Endodermal cell (in vitro differentiated cells): ENCODE measurements at regions not wholly inside any gene's neighbourhood (a gene's known extent, or its start where the extent isn't known, plus 50 kb on each side); places are given as distances from the start of the nearest gene placed in this dataset.

Experiments used
- DNase-seq: peaks from one replicate; pipeline ENCODE4 v3.0.0-alpha.2; 2017
- H3K27ac ChIP-seq: 2 replicates; pipeline ENCODE4 v1.5.1; 2013; ENCODE audit warnings: mild to moderate bottlenecking, low read depth, low read length, moderate library complexity
- H3K27me3 ChIP-seq: 2 replicates; pipeline ENCODE4 v1.6.1; 2013; ENCODE audit warnings: mild to moderate bottlenecking, low read length, moderate library complexity; ENCODE audit not compliant: insufficient read depth, control insufficient read depth, poor library complexity, severe bottlenecking
- H3K36me3 ChIP-seq: 2 replicates; pipeline ENCODE4 v1.7.0; 2013; ENCODE audit warnings: mild to moderate bottlenecking, low read length, moderate library complexity; ENCODE audit not compliant: control insufficient read depth, insufficient read depth
- H3K4me1 ChIP-seq: one replicate; pipeline ENCODE4 v1.7.0; 2013; ENCODE audit warnings: low read length; ENCODE audit not compliant: control insufficient read depth, insufficient read depth
- H3K4me3 ChIP-seq: 2 replicates; pipeline ENCODE4 v1.5.1; 2013; ENCODE audit warnings: mild to moderate bottlenecking, low read length, moderate library complexity
- H3K9ac ChIP-seq: 2 replicates; pipeline ENCODE4 v1.6.1; 2013; ENCODE audit warnings: mild to moderate bottlenecking, low read length, moderate library complexity; ENCODE audit not compliant: poor library complexity, severe bottlenecking; ENCODE audit errors: extremely low read depth
- H3K9me3 ChIP-seq: 2 replicates; pipeline ENCODE4 v1.6.1; 2013; ENCODE audit warnings: mild to moderate bottlenecking, low read length, moderate library complexity; ENCODE audit not compliant: control insufficient read depth
- H3K27ac Mint-ChIP-seq: 2 replicates; pipeline ENCODE4 v1.8.0; 2020; ENCODE audit warnings: mixed read lengths
- H3K27me3 Mint-ChIP-seq: 2 replicates; pipeline ENCODE4 v1.8.0; 2021; ENCODE audit warnings: mild to moderate bottlenecking, mixed read lengths; ENCODE audit not compliant: insufficient read depth
- H3K36me3 Mint-ChIP-seq: 2 replicates; pipeline ENCODE4 v1.8.0; 2020; ENCODE audit warnings: low read depth, mixed read lengths
- H3K4me1 Mint-ChIP-seq: 2 replicates; pipeline ENCODE4 v1.8.0; 2020; ENCODE audit warnings: mixed read lengths
- H3K4me3 Mint-ChIP-seq: 2 replicates; pipeline ENCODE4 v1.8.0; 2020; ENCODE audit warnings: mild to moderate bottlenecking, moderate library complexity, mixed read lengths
- H3K9me3 Mint-ChIP-seq: 2 replicates; pipeline ENCODE4 v1.8.0; 2020; ENCODE audit warnings: mild to moderate bottlenecking, mixed read lengths
- CTCF ChIP-seq: fragments of 200-600 bp; sonication (generic); conservative IDR thresholded peaks from 2 replicates; pipeline ENCODE4 v1.5.0; 2021; ENCODE audit warnings: antibody characterized with exemption, mild to moderate bottlenecking
- WGBS, 2 experiments: methylation state at CpG; one replicate each; pipeline versions ENCODE4 v1.1.5 to v1.1.7; 2013; ENCODE audit warnings: missing lambda C conversion rate in 2 of 2, mixed read lengths in 1 of 2; ENCODE audit not compliant: insufficient coverage in 1 of 2, insufficient read length in 1 of 2; 5-methylcytosine and 5-hydroxymethylcytosine counted together

GRCh38 chr2:81195774-81196382, 891.3 kb upstream of the LRRTM1 start:
- Mint-ChIP-seq H3K9me3 (peaks cover 26% of the 10 kb centered on the region), H3K27me3 (peaks cover 4% of the 10 kb centered on the region), H3K27ac (no peak overlapping the region), H3K36me3 (peaks cover 2% of the 10 kb centered on the region), H3K4me1 (peaks cover 9% of the 10 kb centered on the region), H3K4me3 (no peak overlapping the region)
- DNase-seq = no peak
- no peaks in the 10 kb centered on the region for H3K36me3 ChIP-seq
- H3K27me3 ChIP-seq = no peaks in the 10 kb centered on the region
- H3K9ac ChIP-seq = no peak overlapping the region
- 95 to 98% methylated on average over 11 to 19 of the region's 19 CpGs for WGBS, 2 experiments
- peaks cover 11% of the 10 kb centered on the region for H3K9me3 ChIP-seq
- no peak overlapping the region for H3K27ac ChIP-seq
- no peak for TF ChIP-seq CTCF
- no peak overlapping the region for H3K4me3 ChIP-seq
- H3K4me1 ChIP-seq = no peaks in the 10 kb centered on the region

- Histone ChIP-seq H3K36me3 (no peaks in the 10 kb centered on the region), H3K4me1 (no peaks in the 10 kb centered on the region), H3K4me3 (no peak overlapping the region), H3K27me3 (no peaks in the 10 kb centered on the region), H3K9me3 (peaks cover 11% of the 10 kb centered on the region), H3K27ac (no peak overlapping the region), H3K9ac (no peak overlapping the region)
- DNase-seq = no peak
- H3K27me3 Mint-ChIP-seq = peaks cover 4% of the 10 kb centered on the region
- H3K4me1 Mint-ChIP-seq = peaks cover 9% of the 10 kb centered on the region
- 91 to 93% methylated on average over 16 to 41 of the region's 41 CpGs for WGBS, 2 experiments
- H3K27ac Mint-ChIP-seq = no peak overlapping the region
- no peak overlapping the region for H3K4me3 Mint-ChIP-seq
- TF ChIP-seq CTCF = no peak
- H3K9me3 Mint-ChIP-seq = peaks cover 26% of the 10 kb centered on the region
- peaks cover 2% of the 10 kb centered on the region for H3K36me3 Mint-ChIP-seq
These were observed 890.6 kb upstream of the LRRTM1 start for GRCh38 chr2:81195017-81195773.

- no peaks in the 10 kb centered on the region for H3K4me1 ChIP-seq
- no peaks in the 10 kb centered on the region for H3K27me3 ChIP-seq
- H3K27ac ChIP-seq = no peak overlapping the region
- H3K4me1 Mint-ChIP-seq = peaks cover 9% of the 10 kb centered on the region
- peaks cover 2% of the 10 kb centered on the region for H3K36me3 Mint-ChIP-seq
- no peak overlapping the region for H3K4me3 ChIP-seq
- H3K27ac Mint-ChIP-seq = no peak overlapping the region
- H3K9me3 ChIP-seq = peaks cover 11% of the 10 kb centered on the region
- no peak for TF ChIP-seq CTCF
- H3K27me3 Mint-ChIP-seq = peaks cover 4% of the 10 kb centered on the region
- H3K4me3 Mint-ChIP-seq = no peak overlapping the region
- no peak overlapping the region for H3K9ac ChIP-seq
- WGBS, 2 experiments = 96 to 97% methylated on average over 17 to 23 of the region's 23 CpGs
- no peaks in the 10 kb centered on the region for H3K36me3 ChIP-seq
- no peak for DNase-seq
- H3K9me3 Mint-ChIP-seq = peaks cover 26% of the 10 kb centered on the region
These were observed 890.0 kb upstream of the LRRTM1 start for GRCh38 chr2:81194581-81194980.
